ENCODE measurements at regions not wholly inside any gene's neighbourhood (a gene's known extent, or its start where the extent isn't known, plus 50 kb on each side); places are given as distances from the start of the nearest gene placed in this dataset.

- TF ChIP-seq CHD1 (IDR thresholded peaks at IDR 0.05; ENCODE audit: low read depth, low read length) (no peak), CHD7 (IDR thresholded peaks at IDR 0.05; ENCODE audit: insufficient replicate concordance, low read length) (no peak), TAF1 (IDR thresholded peaks at IDR 0.05; ENCODE audit: low read depth, low read length) (no peak), EZH2 (IDR thresholded peaks at IDR 0.05; ENCODE audit: low read depth, low read length, severe bottlenecking) (no peak), CTBP2 (IDR thresholded peaks at IDR 0.05; ENCODE audit: borderline replicate concordance, insufficient read depth, insufficient read length, low read length) (no peak), RFX5 (IDR thresholded peaks at IDR 0.05; ENCODE audit: borderline replicate concordance, low read depth, low read length) (no peak), POLR2A (IDR thresholded peaks at IDR 0.05; ENCODE audit: control extremely low read depth in 1 of 2, low read depth in 2 of 2, low read length in 2 of 2) (no peak)
- TF ChIP-seq, protein P1, sequence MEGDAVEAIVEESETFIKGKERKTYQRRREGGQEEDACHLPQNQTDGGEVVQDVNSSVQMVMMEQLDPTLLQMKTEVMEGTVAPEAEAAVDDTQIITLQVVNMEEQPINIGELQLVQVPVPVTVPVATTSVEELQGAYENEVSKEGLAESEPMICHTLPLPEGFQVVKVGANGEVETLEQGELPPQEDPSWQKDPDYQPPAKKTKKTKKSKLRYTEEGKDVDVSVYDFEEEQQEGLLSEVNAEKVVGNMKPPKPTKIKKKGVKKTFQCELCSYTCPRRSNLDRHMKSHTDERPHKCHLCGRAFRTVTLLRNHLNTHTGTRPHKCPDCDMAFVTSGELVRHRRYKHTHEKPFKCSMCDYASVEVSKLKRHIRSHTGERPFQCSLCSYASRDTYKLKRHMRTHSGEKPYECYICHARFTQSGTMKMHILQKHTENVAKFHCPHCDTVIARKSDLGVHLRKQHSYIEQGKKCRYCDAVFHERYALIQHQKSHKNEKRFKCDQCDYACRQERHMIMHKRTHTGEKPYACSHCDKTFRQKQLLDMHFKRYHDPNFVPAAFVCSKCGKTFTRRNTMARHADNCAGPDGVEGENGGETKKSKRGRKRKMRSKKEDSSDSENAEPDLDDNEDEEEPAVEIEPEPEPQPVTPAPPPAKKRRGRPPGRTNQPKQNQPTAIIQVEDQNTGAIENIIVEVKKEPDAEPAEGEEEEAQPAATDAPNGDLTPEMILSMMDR (IDR thresholded peaks at IDR 0.05; ENCODE audit: control extremely low read depth in 1 of 3, insufficient read depth in 1 of 3, low read depth in 1 of 3, low read length in 3 of 3): no peak
Measured at GRCh38 chr5:3372289-3372688, 223.3 kb upstream of the IRX1 start.
